GM20431 (cell line): ENCODE measurements at regions not wholly inside any gene's neighbourhood (a gene's known extent, or its start where the extent isn't known, plus 50 kb on each side); places are given as distances from the start of the nearest gene placed in this dataset.

Source experiments
- in situ Hi-C: fragments of 300-500 bp; cut with MseI, MboI; formaldehyde crosslinking; loops from one replicate; pipeline ENCODE4 v1.15.0; 2020; ENCODE audit warnings: low sequenced_read_pairs; ENCODE audit not compliant: unreplicated experiment

GRCh38 chr10:123578721-123579120, 87.4 kb upstream of the GPR26 start:
- in situ Hi-C loops, result loop anchor here (25.0 kb wide), 1 partner anchor 809 kb away; no protein-coding TSS in a partner anchor

DNA sequence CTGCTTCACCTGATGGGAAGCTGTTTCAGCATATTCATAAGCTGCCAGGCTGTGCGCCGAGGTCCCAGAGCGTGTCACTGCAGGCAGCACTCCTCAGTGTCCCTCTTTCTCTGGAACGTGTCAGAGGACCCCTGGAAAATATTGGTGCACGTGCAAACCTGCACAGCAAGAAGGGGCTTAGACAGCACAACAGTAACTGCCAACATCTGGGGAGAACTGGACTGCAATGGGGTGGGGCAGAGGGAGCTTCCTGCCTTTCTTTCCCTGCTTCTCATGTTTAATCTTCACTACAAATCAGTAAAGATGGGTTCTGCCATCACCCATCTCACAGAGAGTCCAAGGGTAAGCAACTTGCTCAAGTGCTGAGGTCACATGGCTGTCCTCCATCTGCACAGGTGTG, 86.5 kb upstream of the GPR26 start:
- in situ Hi-C loops, result loop anchor here (5.0 to 25.0 kb wide), 2 partner anchors 388 to 808 kb away; no protein-coding TSS in a partner anchor

GRCh38 chr10:123580426-123580825, 85.7 kb upstream of the GPR26 start:
- in situ Hi-C loops, result loop anchor here (5.0 to 25.0 kb wide), 2 partner anchors 387 to 807 kb away; no protein-coding TSS in a partner anchor

GRCh38 chr10:123581656-123582055, 84.5 kb upstream of the GPR26 start:
- in situ Hi-C loops, result loop anchor here (5.0 to 25.0 kb wide), 2 partner anchors 386 to 806 kb away; no protein-coding TSS in a partner anchor

DNA sequence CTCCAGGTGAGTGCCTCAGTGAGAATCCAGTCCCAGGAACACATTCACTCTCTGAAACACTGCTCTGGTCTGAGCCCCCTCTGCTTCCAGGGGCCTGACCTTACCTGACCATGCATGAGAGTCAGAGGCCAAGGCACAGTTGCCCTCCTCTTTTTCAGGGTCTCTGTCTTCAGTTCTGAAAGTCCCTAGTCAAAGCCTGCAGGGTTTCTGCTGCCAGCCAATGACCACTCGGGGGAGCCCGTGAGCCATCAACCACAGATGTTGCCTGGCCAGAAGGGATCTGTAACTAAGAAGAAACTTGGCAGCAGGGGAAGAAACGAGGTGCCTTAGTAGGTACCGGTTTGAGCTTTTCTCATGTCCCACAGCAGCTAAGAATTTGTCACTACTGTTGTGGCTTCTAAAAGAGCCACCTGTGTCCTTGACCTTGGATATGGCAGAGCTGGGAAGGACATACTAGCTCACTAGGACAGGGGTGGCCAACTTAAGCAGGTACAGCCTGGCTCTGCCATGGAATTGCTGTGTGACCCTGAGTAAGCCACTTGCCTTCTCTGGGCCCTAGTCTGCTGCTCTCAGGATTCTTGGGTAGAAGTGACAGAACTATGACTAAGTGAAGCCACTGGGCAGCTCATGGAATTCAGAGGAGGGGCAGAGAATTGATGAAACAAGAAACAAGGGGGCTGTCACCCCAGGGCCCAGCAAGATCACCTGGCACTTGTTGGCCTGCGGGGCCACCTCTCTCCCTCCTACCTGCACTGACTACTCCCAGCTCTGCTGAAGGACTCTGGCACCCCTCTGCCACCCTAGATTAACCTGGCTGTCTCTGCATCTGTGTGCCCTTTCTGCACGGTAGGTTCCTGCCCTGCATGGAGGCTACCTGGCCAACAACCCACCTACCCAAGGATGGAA, 83.8 kb upstream of the GPR26 start:
- in situ Hi-C loops, result loop anchor here (5.0 to 25.0 kb wide), 2 partner anchors 385 to 805 kb away; no protein-coding TSS in a partner anchor

DNA sequence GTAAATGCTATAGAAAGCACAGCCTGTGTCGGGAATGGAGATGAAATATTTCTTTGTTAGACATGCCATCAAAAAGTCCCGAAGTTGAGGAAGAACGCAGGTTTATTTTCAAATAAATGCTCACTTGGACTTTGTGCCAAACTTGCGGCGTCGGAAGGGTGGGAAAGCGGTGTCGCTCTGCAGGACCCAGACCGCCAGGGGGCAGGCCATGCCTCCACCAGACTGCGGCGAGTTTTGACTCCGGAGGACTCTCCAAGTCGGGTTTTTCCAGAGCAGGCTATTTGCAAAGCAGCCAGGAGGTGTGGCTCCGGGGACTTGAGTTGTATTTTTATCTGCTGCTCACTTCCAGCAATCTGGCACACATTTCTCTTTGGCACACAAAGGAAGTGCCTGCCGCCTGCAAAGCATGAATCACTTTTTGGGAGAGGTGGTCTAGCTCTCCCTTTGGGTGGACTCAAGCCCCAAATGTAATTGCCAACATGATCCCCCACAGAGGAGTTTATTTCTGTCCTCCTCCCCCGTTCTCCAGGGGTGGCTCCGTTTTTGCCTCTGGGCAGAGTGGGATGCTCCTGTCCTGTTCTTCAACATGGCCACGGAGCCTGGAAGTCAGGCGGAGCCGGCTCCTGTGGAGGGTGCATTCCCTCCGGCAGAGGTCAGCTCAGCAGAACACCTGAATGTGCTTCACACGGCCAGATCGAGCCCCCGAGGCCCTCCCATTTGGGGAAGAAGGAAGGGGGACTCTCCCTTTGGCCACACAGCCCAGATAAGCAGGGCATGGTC, 82.3 kb upstream of the GPR26 start:
- in situ Hi-C loops, result loop anchor here (5.0 to 25.0 kb wide), 2 partner anchors 383 to 803 kb away; no protein-coding TSS in a partner anchor

DNA sequence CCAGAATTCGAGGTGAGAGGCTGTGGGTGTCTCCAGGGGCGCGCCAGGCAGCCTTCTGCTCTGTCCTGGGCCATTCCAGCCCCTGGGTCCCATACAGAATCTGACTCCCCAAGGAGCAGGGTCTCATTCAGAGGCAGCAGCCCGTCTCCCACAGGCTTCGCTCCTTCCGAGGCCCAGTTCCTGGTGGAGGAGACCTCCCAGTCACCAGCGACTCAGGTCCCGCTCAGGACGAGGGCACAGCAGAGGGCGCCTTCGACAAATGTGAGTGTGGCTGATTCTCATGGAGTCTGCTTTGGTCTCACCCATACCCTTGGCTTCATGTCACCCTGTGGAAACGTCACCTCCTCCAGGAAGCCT, 81.8 kb upstream of the GPR26 start:
- in situ Hi-C loops, result loop anchor here (5.0 to 25.0 kb wide), 2 partner anchors 383 to 803 kb away; no protein-coding TSS in a partner anchor

- in situ Hi-C loops, result loop anchor here (25.0 kb wide), 1 partner anchor 802 kb away; no protein-coding TSS in a partner anchor
Measured at GRCh38 chr10:123585477-123586445, 80.4 kb upstream of the GPR26 start.

GRCh38 chr10:123587110-123587509, 79.0 kb upstream of the GPR26 start:
- in situ Hi-C loops, result loop anchor here (25.0 kb wide), 1 partner anchor 800 kb away; no protein-coding TSS in a partner anchor

DNA sequence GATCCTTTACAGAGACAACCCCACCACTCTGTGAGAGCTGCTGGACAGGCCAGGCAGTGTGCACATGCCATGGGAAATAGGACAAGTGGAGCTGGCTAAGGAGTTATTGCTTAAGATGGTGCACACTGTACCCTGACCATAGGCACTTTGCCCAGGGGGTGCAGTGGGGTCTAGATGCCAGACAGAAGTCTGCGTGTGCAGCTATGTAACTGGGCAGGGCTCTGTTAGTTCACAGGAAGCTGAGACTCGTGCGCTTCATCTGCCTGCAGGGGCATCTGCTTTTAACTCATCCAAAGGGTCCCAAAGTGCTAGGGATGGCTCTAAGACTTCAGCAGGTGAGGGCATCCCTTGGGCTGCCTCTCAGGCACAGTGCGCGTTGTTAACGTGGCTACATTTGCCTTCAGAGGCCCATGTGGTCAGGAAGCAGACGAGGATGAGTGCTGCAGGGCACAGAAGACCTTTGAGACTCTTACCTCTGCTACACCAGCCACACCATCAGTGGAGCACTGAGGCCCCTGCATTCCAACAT, 77.7 kb upstream of the GPR26 start:
- in situ Hi-C loops, result loop anchor here (25.0 kb wide), 1 partner anchor 799 kb away; no protein-coding TSS in a partner anchor

DNA sequence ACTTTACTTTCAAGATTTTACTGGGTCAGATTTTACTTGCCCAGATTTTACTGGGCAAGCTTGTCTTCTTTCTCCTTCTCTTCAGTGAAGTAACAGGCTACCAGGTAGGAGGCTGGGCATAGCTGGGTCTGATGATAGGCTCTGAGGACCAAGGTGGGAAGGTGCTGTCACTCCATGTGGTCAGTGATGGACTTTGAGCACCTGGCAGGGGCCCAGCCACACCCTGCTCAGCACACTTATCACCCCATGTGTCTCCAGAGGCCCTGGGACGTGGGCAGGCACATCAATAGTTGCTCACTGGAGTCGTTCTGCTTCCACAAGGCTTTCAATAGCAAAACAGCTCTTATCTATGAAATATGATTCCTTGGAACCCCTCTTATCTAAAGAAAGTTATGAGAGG, 70.5 kb upstream of the GPR26 start:
- in situ Hi-C loops, result loop anchor here (25.0 kb wide), 1 partner anchor 792 kb away; no protein-coding TSS in a partner anchor

- in situ Hi-C loops, result loop anchor here (25.0 kb wide), 1 partner anchor 790 kb away; no protein-coding TSS in a partner anchor
Measured at GRCh38 chr10:123597676-123598075, 68.5 kb upstream of the GPR26 start.

GRCh38 chr10:123599366-123599849, 66.7 kb upstream of the GPR26 start:
- in situ Hi-C loops, result loop anchor here (25.0 kb wide), 1 partner anchor 788 kb away; no protein-coding TSS in a partner anchor

DNA sequence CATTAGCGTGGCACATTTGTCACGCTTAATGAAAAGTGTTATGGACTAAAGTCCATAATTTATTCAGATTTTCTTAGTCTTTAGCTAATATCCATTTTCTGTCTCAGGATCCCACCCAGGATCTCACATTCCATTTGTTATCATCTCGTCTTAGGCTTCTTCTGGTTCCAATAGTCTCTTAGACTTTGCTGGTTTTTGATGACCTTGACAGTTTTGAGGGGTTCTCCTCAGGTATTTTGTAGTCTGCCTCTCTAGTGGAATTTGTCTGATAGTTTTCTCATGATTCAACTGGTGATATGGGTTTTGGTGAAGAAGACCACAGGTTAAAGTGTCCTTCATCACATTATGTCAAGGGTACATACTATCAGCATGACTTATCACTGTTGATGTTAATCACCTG, 66.0 kb upstream of the GPR26 start:
- in situ Hi-C loops, result no loop called here

GRCh38 chr10:123603130-123603529, 63.0 kb upstream of the GPR26 start:
- in situ Hi-C loops, result no loop called here

- in situ Hi-C loops, result no loop called here
Measured at GRCh38 chr10:123604506-123604905, 61.6 kb upstream of the GPR26 start.

DNA sequence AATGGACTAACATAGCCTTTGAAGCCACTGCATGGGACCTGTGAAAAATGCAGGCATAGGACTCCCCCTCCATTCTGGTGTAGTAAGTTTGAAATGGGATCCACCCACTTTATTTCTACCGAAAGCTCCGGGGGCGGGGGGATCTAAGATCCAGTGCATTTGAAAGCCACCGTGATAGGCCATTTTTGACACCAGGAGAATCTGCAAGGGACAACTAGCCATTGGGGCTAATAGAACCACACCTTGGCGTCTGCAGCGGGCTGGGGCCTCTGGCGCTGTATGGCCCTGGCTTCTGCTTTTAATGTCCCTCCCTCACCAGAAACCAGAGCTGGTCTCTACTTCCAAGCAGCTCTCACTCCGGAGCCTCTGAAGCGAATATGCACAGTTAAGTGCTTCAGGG, 60.1 kb upstream of the GPR26 start:
- in situ Hi-C loops, result no loop called here

- in situ Hi-C loops, result no loop called here
Measured at GRCh38 chr10:123606955-123607354, 59.2 kb upstream of the GPR26 start.

DNA sequence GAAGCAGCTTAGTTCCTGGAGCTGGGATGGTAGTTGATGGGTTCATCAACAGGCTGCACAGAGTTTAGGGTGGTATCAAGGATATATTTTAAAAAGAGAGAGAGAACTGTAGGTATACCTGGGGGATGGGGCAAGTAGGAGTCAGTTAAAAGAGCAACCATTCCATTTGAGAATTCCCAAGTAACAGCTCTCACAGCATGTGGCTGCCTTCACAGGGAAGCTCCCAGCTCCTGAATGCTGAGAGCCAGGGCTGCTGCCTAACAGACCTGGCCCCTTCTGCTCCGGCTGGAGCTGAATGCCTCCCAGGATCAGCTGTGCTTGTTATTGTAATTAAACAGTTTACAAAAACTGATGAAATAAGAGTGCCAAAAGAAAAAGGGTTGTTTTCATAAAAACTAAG, 58.8 kb upstream of the GPR26 start:
- in situ Hi-C loops, result no loop called here
